ENCODE measurements at regions not wholly inside any gene's neighbourhood (a gene's known extent, or its start where the extent isn't known, plus 50 kb on each side); places are given as distances from the start of the nearest gene placed in this dataset.

DNA sequence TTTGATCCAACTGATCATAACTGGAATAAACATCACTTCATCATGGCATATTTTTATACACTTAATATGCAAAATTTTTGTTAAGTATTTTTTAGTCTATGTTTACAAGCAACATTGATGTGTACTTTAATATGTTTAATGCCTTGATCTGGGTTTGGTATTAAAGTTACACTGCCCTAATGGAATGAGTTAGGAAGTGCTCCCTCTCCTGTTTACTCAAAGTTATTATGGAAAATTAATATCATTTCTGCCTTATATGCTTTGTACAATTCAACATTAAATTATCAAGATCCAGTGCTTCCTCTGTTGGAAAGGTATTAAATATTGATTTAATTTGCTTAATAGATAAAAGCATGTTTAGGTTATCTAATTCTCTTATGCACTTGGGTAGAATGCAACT, 927.3 kb upstream of the RAG2 start:
- TF ChIP-seq, protein P1, sequence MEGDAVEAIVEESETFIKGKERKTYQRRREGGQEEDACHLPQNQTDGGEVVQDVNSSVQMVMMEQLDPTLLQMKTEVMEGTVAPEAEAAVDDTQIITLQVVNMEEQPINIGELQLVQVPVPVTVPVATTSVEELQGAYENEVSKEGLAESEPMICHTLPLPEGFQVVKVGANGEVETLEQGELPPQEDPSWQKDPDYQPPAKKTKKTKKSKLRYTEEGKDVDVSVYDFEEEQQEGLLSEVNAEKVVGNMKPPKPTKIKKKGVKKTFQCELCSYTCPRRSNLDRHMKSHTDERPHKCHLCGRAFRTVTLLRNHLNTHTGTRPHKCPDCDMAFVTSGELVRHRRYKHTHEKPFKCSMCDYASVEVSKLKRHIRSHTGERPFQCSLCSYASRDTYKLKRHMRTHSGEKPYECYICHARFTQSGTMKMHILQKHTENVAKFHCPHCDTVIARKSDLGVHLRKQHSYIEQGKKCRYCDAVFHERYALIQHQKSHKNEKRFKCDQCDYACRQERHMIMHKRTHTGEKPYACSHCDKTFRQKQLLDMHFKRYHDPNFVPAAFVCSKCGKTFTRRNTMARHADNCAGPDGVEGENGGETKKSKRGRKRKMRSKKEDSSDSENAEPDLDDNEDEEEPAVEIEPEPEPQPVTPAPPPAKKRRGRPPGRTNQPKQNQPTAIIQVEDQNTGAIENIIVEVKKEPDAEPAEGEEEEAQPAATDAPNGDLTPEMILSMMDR (IDR thresholded peaks at IDR 0.05) = no peak
- TF ChIP-seq POLR2A (IDR thresholded peaks at IDR 0.05) = no peak
